IMR-90 (cell line): ENCODE measurements at regions not wholly inside any gene's neighbourhood (a gene's known extent, or its start where the extent isn't known, plus 50 kb on each side); places are given as distances from the start of the nearest gene placed in this dataset.

Experiments
- ATAC-seq: fragments of 200-7000 bp; cut with Tn5 transposase; 2 replicates; pipeline ENCODE4 v1.9.1; 2020; ENCODE audit warnings: low read depth, mild to moderate bottlenecking, moderate library complexity
- BruUV-seq: library from RNA; stranded (reverse); fragments of 400-500 nt; replicated peaks from 2 replicates; lab custom pipeline; 2021; lab: Mats Ljungman, UMichigan
- CTCF ChIA-PET: fragments of 300-600 bp; formaldehyde crosslinking; extraction: SDS; loops from one replicate; lab custom pipeline; 2021; ENCODE audit warnings: antibody characterized with exemption; lab: Yijun Ruan, JAX
- POLR2A ChIA-PET: fragments of 300-600 bp; sonication (Branson Sonifier 250); formaldehyde crosslinking; loops from one replicate; lab custom pipeline; 2022; ENCODE audit warnings: antibody characterized with exemption; ENCODE audit not compliant: unreplicated experiment; lab: Charles Lee
- DNase-seq: peaks from one replicate; pipeline ENCODE4 v3.0.0; 2013
- H2AFZ ChIP-seq: replicated peaks from 2 replicates; pipeline ENCODE3; 2013; ENCODE audit warnings: low read length, mild to moderate bottlenecking; ENCODE audit not compliant: poor library complexity
- H2AK5ac ChIP-seq: 2 replicates; pipeline ENCODE4 v1.6.1; 2013; ENCODE audit warnings: low read depth, low read length, inconsistent platforms
- H2AK9ac ChIP-seq: replicated peaks from 2 replicates; pipeline ENCODE3; 2013; ENCODE audit warnings: mild to moderate bottlenecking, low read depth, low read length, moderate library complexity; ENCODE audit not compliant: poor library complexity
- H2BK120ac ChIP-seq: 2 replicates; pipeline ENCODE4 v1.6.1; 2013; ENCODE audit warnings: low read depth, low read length, inconsistent platforms
- H2BK15ac ChIP-seq: 3 replicates; pipeline ENCODE4 v1.6.1; 2013; ENCODE audit warnings: low read depth, low read length, inconsistent platforms
- H2BK20ac ChIP-seq: 2 replicates; pipeline ENCODE4 v1.6.1; 2013; ENCODE audit warnings: low read depth, mild to moderate bottlenecking, inconsistent platforms, low read length, moderate library complexity
- H2BK5ac ChIP-seq: 2 replicates; pipeline ENCODE4 v1.6.1; 2013; ENCODE audit warnings: mild to moderate bottlenecking, low read depth, low read length, inconsistent platforms; ENCODE audit not compliant: poor library complexity, severe bottlenecking
- H3K14ac ChIP-seq: replicated peaks from 2 replicates; pipeline ENCODE4 v1.6.1; 2013; ENCODE audit warnings: low read depth, low read length, inconsistent platforms
- H3K18ac ChIP-seq: 2 replicates; pipeline ENCODE4 v1.6.1; 2013; ENCODE audit warnings: low read depth, low read length, control low read depth
- H3K23ac ChIP-seq: 2 replicates; pipeline ENCODE4 v1.6.1; 2013; ENCODE audit warnings: low read depth, low read length, inconsistent platforms
- H3K27ac ChIP-seq: 2 replicates; pipeline ENCODE4 v1.5.1; 2013; ENCODE audit warnings: mild to moderate bottlenecking, control low read depth, low read length; ENCODE audit not compliant: insufficient read depth
- H3K27me3 ChIP-seq: 2 replicates; pipeline ENCODE4 v1.6.1; 2013; ENCODE audit warnings: low read length; ENCODE audit not compliant: control insufficient read depth, insufficient read depth
- H3K36me3 ChIP-seq: 2 replicates; pipeline ENCODE4 v1.6.1; 2013; ENCODE audit warnings: low read length, mixed read lengths; ENCODE audit not compliant: control insufficient read depth, insufficient read depth
- H3K4ac ChIP-seq: 2 replicates; pipeline ENCODE4 v1.6.1; 2013; ENCODE audit warnings: low read depth, low read length, inconsistent platforms
- H3K4me1 ChIP-seq: 2 replicates; pipeline ENCODE4 v1.6.1; 2013; ENCODE audit warnings: low read length, mixed read lengths; ENCODE audit not compliant: control insufficient read depth, insufficient read depth
- H3K4me2 ChIP-seq: 2 replicates; pipeline ENCODE4 v1.6.1; 2013; ENCODE audit warnings: low read depth, mild to moderate bottlenecking, control low read depth, low read length, moderate library complexity
- H3K4me3 ChIP-seq: 2 replicates; pipeline ENCODE4 v1.5.1; 2013; ENCODE audit warnings: low read depth, mild to moderate bottlenecking, control low read depth, low read length, moderate library complexity; ENCODE audit not compliant: insufficient read depth
- H3K56ac ChIP-seq: 2 replicates; pipeline ENCODE4 v1.6.1; 2013; ENCODE audit warnings: low read length, inconsistent platforms; ENCODE audit not compliant: insufficient read depth; ENCODE audit errors: extremely low read depth
- H3K79me1 ChIP-seq, 2 experiments: 2 replicates each; pipeline ENCODE4 v1.6.1; 2013; ENCODE audit warnings: low read length in 2 of 2, inconsistent platforms in 1 of 2, low read depth in 1 of 2
- H3K9ac ChIP-seq: 2 replicates; pipeline ENCODE4 v1.6.1; 2013; ENCODE audit warnings: low read depth, low read length, control low read depth
- H3K9me1 ChIP-seq: 2 replicates; pipeline ENCODE4 v1.6.1; 2013; ENCODE audit warnings: low read length, inconsistent platforms; ENCODE audit not compliant: insufficient read depth
- H3K9me3 ChIP-seq: 2 replicates; pipeline ENCODE4 v1.6.1; 2013; ENCODE audit warnings: low read length; ENCODE audit not compliant: control insufficient read depth, insufficient read depth
- H4K20me1 ChIP-seq: 2 replicates; pipeline ENCODE4 v1.6.1; 2013; ENCODE audit warnings: low read length, inconsistent platforms; ENCODE audit not compliant: insufficient read depth
- H4K5ac ChIP-seq: 2 replicates; pipeline ENCODE4 v1.6.1; 2013; ENCODE audit warnings: mild to moderate bottlenecking, low read depth, low read length, control low read depth
- H4K8ac ChIP-seq, 2 experiments: 2 replicates each; pipeline ENCODE4 v1.6.1; 2013; ENCODE audit warnings: low read depth in 2 of 2, low read length in 2 of 2, control low read depth in 1 of 2, inconsistent platforms in 1 of 2
- H4K91ac ChIP-seq: 2 replicates; pipeline ENCODE4 v1.6.1; 2013; ENCODE audit warnings: low read depth, low read length, inconsistent platforms; ENCODE audit not compliant: insufficient read depth
- BHLHE40 ChIP-seq: fragments of 150-350 bp; IDR thresholded peaks from 2 replicates; pipeline ENCODE4 v1.6.1; 2016; ENCODE audit warnings: mild to moderate bottlenecking, low read depth, low read length
- CHD1 ChIP-seq: IDR thresholded peaks from 2 replicates; pipeline ENCODE4 v1.6.1; 2012; ENCODE audit warnings: low read depth, low read length, improper control_type of control experiment
- ELK1 ChIP-seq: fragments of 150-350 bp; IDR thresholded peaks from 2 replicates; pipeline ENCODE4 v1.6.1; 2016; ENCODE audit warnings: low read depth, mild to moderate bottlenecking, low read length, moderate library complexity, borderline replicate concordance
- MAFK ChIP-seq: IDR thresholded peaks from 2 replicates; pipeline ENCODE4 v1.6.1; 2012; ENCODE audit warnings: low read depth, low read length, improper control_type of control experiment
- MAZ ChIP-seq: IDR thresholded peaks from 2 replicates; pipeline ENCODE4 v1.6.1; 2012; ENCODE audit warnings: low read depth, mild to moderate bottlenecking, low read length, improper control_type of control experiment, moderate library complexity, borderline replicate concordance
- NFE2L2 ChIP-seq: fragments of 150-350 bp; IDR thresholded peaks from 2 replicates; pipeline ENCODE4 v1.6.1; 2016; ENCODE audit warnings: low read depth, mild to moderate bottlenecking, low read length
- POLR2A ChIP-seq: IDR thresholded peaks from 2 replicates; pipeline ENCODE4 v1.6.1; 2012; ENCODE audit warnings: mild to moderate bottlenecking, low read depth, low read length
- RCOR1 ChIP-seq: IDR thresholded peaks from 2 replicates; pipeline ENCODE4 v1.6.1; 2012; ENCODE audit warnings: mild to moderate bottlenecking, low read length, improper control_type of control experiment; ENCODE audit not compliant: insufficient replicate concordance
- SMC3 ChIP-seq: fragments of 150-350 bp; IDR thresholded peaks from 2 replicates; pipeline ENCODE4 v1.6.1; 2016; ENCODE audit warnings: low read depth, mild to moderate bottlenecking, antibody characterized with exemption, low read length, moderate library complexity
- WGBS, 2 experiments: methylation state at CpG; one replicate each; pipeline versions ENCODE4 v1.1.5 to v1.1.7; 2013; ENCODE audit warnings: missing lambda C conversion rate in 2 of 2; ENCODE audit not compliant: insufficient read length in 1 of 2; ENCODE audit errors: extremely low coverage in 2 of 2; 5-methylcytosine and 5-hydroxymethylcytosine counted together
- dilution Hi-C: fragments of 300-500 bp; cut with HindIII; formaldehyde crosslinking; loops from one replicate; pipeline ENCODE4 v1.14.3; 2018; ENCODE audit warnings: low sequenced_read_pairs; ENCODE audit not compliant: unreplicated experiment
- in situ Hi-C: fragments of 300-500 bp; cut with MboI; formaldehyde crosslinking; loops from 3 replicates; pipeline ENCODE4 v1.14.3; 2019; ENCODE audit warnings: low sequenced_read_pairs, inconsistent platforms, mixed read lengths
- intact Hi-C: fragments of 100-400 bp; cut with micrococcal nuclease; formaldehyde crosslinking; loops from 2 replicates; pipeline ENCODE4 v1.10.0; 2022
- TF ChIP-seq, protein P1 (sequence below): fragments of 150-350 bp; IDR thresholded peaks from 2 replicates; pipeline ENCODE4 v1.6.1; 2017; ENCODE audit warnings: mild to moderate bottlenecking, antibody characterized with exemption, low read length, low read depth

GRCh38 chr16:11417487-11417886 is 72.2 kb downstream of the RMI2 start:
- H4K20me1 ChIP-seq: no peaks in the 10 kb centered on the region
- in situ Hi-C loops (no loop called here), intact Hi-C loops (no loop called here), dilution Hi-C loops (no loop called here)
- H3K9ac ChIP-seq: no peak overlapping the region
- H3K79me1 ChIP-seq: no peaks in the 10 kb centered on the region
- 85% methylated on average over 4 of the region's 10 CpGs; no CpG with 5 or more reads in 1 of the 2 experiments for WGBS, 2 experiments
- POLR2A ChIA-PET: no interaction called here
- CTCF ChIA-PET: no interaction called here
- H3K4me3 ChIP-seq: no peak overlapping the region
- H2AFZ ChIP-seq: no peak overlapping the region
- no peaks in the 10 kb centered on the region for H3K36me3 ChIP-seq
- H4K8ac ChIP-seq: no peak overlapping the region
- H3K4me1 ChIP-seq: no peaks in the 10 kb centered on the region
- H3K4me2 ChIP-seq: no peak overlapping the region
- no peak overlapping the region for H3K18ac ChIP-seq
- no peak overlapping the region for H3K23ac ChIP-seq
- no peak overlapping the region for H4K5ac ChIP-seq
- H2AK9ac ChIP-seq: no peak overlapping the region
- H3K4ac ChIP-seq: no peak overlapping the region
- no TSS peak for BruUV-seq
- H3K27ac ChIP-seq: no peak overlapping the region
- H3K14ac ChIP-seq: no peak overlapping the region
- H3K9me1 ChIP-seq: no peaks in the 10 kb centered on the region
- DNase-seq (no peak), ATAC-seq (no peak)
- no peak overlapping the region for H3K56ac ChIP-seq
- no peak overlapping the region for H2AK5ac ChIP-seq
- H2BK120ac ChIP-seq: no peak overlapping the region
- no peak overlapping the region for H2BK20ac ChIP-seq
- TF ChIP-seq, protein P1, sequence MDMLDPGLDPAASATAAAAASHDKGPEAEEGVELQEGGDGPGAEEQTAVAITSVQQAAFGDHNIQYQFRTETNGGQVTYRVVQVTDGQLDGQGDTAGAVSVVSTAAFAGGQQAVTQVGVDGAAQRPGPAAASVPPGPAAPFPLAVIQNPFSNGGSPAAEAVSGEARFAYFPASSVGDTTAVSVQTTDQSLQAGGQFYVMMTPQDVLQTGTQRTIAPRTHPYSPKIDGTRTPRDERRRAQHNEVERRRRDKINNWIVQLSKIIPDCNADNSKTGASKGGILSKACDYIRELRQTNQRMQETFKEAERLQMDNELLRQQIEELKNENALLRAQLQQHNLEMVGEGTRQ: no peak
- TF ChIP-seq NFE2L2 (no peak), SMC3 (no peak), MAFK (no peak), RCOR1 (no peak), BHLHE40 (no peak), CHD1 (no peak), POLR2A (no peak), MAZ (no peak), ELK1 (no peak)
- H3K9me3 ChIP-seq: no peaks in the 10 kb centered on the region
- no peak overlapping the region for H2BK15ac ChIP-seq
- no peaks in the 10 kb centered on the region; the same call in 1 of the 2 replicates for H3K27me3 ChIP-seq
- no peak overlapping the region for H2BK5ac ChIP-seq
- H4K91ac ChIP-seq: no peak overlapping the region
